ENCODE measurements at regions not wholly inside any gene's neighbourhood (a gene's known extent, or its start where the extent isn't known, plus 50 kb on each side); places are given as distances from the start of the nearest gene placed in this dataset.

- Histone ChIP-seq H3K36me3 (no peaks in the 10 kb centered on the region), H3K27me3 (replicated peaks in 1 of 7) (no peaks in the 10 kb centered on the region), H3K4me3 (no peak overlapping the region), H3K4me1 (no peaks in the 10 kb centered on the region), H3K9me3 (no peaks in the 10 kb centered on the region), H3K27ac (no peak overlapping the region)
- intact Hi-C loops (cut with DNase I; ENCODE audit: low total_unique reads) = no loop called here
- no peak for DNase-seq
- WGBS, 5 donors = 87 to 92% (median 88%) methylated on average over 3 of the region's 3 CpGs
- no peak for TF ChIP-seq CTCF (IDR thresholded peaks at IDR 0.05 in 8 of 11, conservative IDR thresholded peaks at IDR 0.05 in 3 of 11)
- TF ChIP-seq POLR2AphosphoS5 (IDR thresholded peaks at IDR 0.05) = no peak
- no peak for TF ChIP-seq POLR2A (IDR thresholded peaks at IDR 0.05)
Measured at GRCh38 chr1:239527051-239527693, 140.8 kb downstream of the CHRM3 start.

DNA sequence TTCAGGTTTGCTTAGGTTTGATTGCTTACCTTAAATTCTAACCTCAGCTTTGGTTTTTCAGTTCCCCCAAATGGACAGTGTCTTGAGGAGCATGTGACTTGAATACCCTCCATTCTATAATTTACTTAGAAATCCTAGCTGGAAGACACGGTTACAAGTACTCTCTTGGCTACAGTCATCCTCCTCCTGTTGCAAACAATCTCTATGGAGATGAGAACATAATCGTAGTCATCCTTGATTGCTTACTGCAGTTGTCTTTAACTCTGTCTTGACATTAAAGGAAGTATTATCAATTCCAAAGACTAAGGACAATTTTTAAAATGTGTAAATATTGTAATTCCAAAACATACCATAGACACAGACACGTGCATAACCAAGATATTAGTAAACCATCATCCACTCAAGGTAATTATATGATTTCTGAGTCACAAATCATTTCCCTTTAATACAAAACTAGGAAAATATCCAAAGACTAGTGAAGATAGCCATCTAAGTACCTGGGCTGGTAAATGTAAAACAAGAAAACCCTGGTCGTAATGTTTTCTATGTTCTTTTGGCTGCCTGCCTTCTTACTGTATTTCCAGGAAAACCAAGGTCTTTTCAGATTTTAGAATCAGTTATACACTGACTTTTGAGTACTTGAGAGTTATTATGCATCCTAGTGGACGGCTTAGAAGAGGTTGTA, 149.9 kb downstream of the CHRM3 start:
- no peak for DNase-seq
- TF ChIP-seq POLR2AphosphoS5 (IDR thresholded peaks at IDR 0.05) (no peak), CTCF (IDR thresholded peaks at IDR 0.05 in 8 of 11, conservative IDR thresholded peaks at IDR 0.05 in 3 of 11) (no peak), POLR2A (IDR thresholded peaks at IDR 0.05) (no peak)
- no peak overlapping the region for H3K4me3 ChIP-seq
- H3K9me3 ChIP-seq = no peaks in the 10 kb centered on the region
- no peaks in the 10 kb centered on the region for H3K36me3 ChIP-seq
- intact Hi-C loops (cut with DNase I; ENCODE audit: low total_unique reads) = no loop called here
- H3K27ac ChIP-seq = no peak overlapping the region
- no peaks in the 10 kb centered on the region for H3K27me3 ChIP-seq (replicated peaks in 1 of 7)
- H3K4me1 ChIP-seq = peaks cover 0 to 18% (median 4%) of the 10 kb centered on the region in 6 donors
- 61 to 80% (median 78%) methylated on average over 5 of the region's 5 CpGs for WGBS, 5 donors

- Histone ChIP-seq H3K9me3 (no peaks in the 10 kb centered on the region), H3K36me3 (no peaks in the 10 kb centered on the region), H3K4me1 (peaks cover 0 to 18% (median 4%) of the 10 kb centered on the region in 6 donors), H3K27ac (no peak overlapping the region), H3K27me3 (replicated peaks in 1 of 7) (no peaks in the 10 kb centered on the region), H3K4me3 (no peak overlapping the region)
- WGBS, 5 donors = 45 to 58% (median 48%) methylated on average over 3 of the region's 3 CpGs
- intact Hi-C loops (cut with DNase I; ENCODE audit: low total_unique reads) = no loop called here
- no peak for TF ChIP-seq POLR2A (IDR thresholded peaks at IDR 0.05)
- no peak for TF ChIP-seq POLR2AphosphoS5 (IDR thresholded peaks at IDR 0.05)
- no peak for TF ChIP-seq CTCF (IDR thresholded peaks at IDR 0.05 in 8 of 11, conservative IDR thresholded peaks at IDR 0.05 in 3 of 11)
- no peak for DNase-seq
Measured at GRCh38 chr1:239537795-239538194, 151.4 kb downstream of the CHRM3 start.

- TF ChIP-seq POLR2AphosphoS5 (IDR thresholded peaks at IDR 0.05) = no peak
- TF ChIP-seq POLR2A (IDR thresholded peaks at IDR 0.05) = no peak
- no peak for TF ChIP-seq CTCF (IDR thresholded peaks at IDR 0.05 in 8 of 11, conservative IDR thresholded peaks at IDR 0.05 in 3 of 11)
- WGBS, 5 donors = 34 to 46% (median 40%) methylated on average over 2 of the region's 2 CpGs
- DNase-seq = no peak
- Histone ChIP-seq H3K9me3 (no peaks in the 10 kb centered on the region), H3K27me3 (replicated peaks in 1 of 7) (no peaks in the 10 kb centered on the region), H3K4me3 (no peak overlapping the region), H3K4me1 (peaks cover 0 to 18% (median 4%) of the 10 kb centered on the region in 6 donors), H3K27ac (peak overlapping the region in 1 of 8 donors; percentile 13), H3K36me3 (no peaks in the 10 kb centered on the region)
- intact Hi-C loops (cut with DNase I; ENCODE audit: low total_unique reads) = no loop called here
Measured at GRCh38 chr1:239538239-239538988, 152.0 kb downstream of the CHRM3 start.
